ACHN (cell line): ENCODE measurements at regions not wholly inside any gene's neighbourhood (a gene's known extent, or its start where the extent isn't known, plus 50 kb on each side); places are given as distances from the start of the nearest gene placed in this dataset.
"Not testable (repeated sequence)": the region's sequence is repeated elsewhere in the genome, so short reads cannot be mapped to it uniquely, and the experiment has no call there.

Experiments used
- DNase-seq: peaks from one replicate; pipeline ENCODE4 v3.0.0-alpha.2; 2015
- in situ Hi-C: cut with HindIII; loops from 2 replicates; pipeline ENCODE4 v1.10.0; 2017; ENCODE audit warnings: low sequenced_read_pairs, low pct_ligation_motif_present, low pct_unique_long_range_greater_than_20kb

- peak; percentile 17 for DNase-seq
- in situ Hi-C loops: no loop called here
Observed at GRCh38 chr15:30030345-30030744, 52.4 kb upstream of the GOLGA8J start.

DNA sequence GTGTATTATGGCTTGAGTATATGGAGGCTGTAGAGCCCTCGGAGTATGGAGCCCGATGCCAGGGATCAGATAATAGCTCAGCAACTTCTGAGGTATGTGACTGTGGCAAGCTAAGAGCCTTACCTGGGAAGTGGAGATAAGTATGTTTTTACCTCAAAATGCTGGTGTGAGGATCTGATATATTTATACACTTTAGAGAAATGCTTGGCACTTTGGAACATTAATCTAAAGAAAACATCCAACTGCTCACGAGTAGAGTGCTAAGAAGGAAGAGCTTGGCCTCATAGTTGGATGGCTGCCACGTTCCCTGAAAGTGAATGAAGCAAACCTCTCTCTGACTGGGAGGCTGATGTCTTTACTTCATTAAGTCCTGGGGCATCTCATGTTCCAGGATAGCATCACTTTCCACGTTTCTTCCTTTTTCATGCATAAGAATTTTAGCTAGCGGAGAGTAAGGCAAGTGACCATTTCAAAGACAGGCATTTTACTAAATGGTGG, 58.9 kb upstream of the GOLGA8J start:
- in situ Hi-C loops: no loop called here
- no peak for DNase-seq

GRCh38 chr15:30010746-30011145, 72.0 kb upstream of the GOLGA8J start:
- DNase-seq: no peak
- in situ Hi-C loops: no loop called here

DNA sequence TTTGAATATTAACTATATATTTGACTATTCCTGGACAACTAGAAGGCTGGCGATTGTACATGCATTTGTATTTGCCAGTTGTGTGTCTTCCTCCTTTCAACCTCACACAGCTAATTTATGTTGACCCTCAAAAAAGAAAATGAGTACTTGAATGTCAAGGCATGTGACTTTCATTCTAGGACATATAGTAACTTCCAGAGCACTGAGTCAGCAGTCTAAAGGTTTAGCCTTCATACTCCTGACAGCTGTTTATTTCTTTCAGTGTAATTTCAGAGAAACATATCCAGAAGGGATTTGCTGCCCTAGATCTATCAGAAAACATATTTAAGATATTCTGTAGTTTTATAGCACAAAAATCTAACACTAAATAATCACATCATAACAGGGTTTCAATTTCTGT, 74.6 kb upstream of the GOLGA8J start:
- in situ Hi-C loops: no loop called here
- no peak for DNase-seq

DNA sequence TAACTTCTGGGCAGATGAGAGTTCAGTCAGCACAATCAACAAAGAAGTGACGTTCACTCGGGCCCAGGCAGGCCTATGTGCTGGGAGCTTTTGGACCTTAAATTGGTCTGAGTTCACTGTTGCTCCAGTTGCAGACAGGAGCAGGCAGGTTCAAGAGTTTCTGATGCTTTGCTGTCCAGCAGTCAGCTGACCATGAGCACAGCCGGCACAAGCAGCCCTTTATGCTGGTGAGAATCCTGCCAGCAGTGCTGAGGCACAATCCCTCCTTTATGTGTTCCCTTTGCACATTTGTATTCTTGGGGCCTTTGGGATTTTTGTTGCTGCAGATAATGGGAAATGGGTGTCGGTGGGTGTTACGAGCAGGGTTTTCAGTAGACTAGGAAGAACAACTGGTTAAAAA, 81.2 kb upstream of the GOLGA8J start:
- no peak for DNase-seq
- in situ Hi-C loops: no loop called here

DNA sequence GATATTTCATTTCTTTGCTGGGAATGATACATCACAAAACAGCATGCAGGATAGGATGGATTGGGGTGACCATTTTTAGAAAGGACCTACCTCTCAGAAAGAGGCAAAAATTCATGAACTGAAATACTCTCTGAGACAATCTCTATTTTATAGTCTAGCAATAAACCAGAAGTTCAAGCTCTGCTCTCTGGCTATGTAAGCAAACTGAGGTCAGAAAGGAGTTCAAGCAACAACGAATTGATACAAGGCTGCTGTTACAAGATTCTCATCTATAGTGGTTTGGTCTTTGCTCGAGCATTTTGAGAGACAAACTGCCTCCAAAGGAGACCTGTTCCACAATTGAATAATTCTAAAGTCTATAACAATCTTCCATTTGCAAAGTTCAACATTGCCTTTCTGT, 84.7 kb upstream of the GOLGA8J start:
- in situ Hi-C loops: no loop called here
- DNase-seq: no peak

DNA sequence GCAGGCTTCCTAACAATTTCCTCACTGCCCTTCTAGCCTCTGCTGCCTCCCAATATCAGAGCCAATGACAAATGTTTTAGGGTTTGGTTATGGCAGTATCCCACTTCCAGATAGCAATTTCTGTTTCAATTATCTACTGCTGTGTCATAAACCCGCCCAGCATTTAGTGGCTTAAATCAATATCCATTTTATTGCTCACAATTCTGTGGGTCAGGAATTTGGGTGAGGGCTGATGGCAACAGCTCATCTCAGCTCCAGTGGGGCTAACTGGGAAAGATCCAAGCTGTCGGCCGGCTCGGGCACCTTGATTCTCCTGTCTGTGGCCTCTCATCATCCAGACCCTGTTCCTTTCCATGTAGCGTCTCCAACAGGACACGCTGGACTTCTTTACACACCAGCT, 85.3 kb upstream of the GOLGA8J start:
- in situ Hi-C loops: no loop called here

GRCh38 chr15:29994284-29994683, 88.5 kb upstream of the GOLGA8J start:
- in situ Hi-C loops: no loop called here
- no peak for DNase-seq

More for the DNA sequence above, 85.3 kb upstream of the GOLGA8J start:
- no peak for DNase-seq

DNA sequence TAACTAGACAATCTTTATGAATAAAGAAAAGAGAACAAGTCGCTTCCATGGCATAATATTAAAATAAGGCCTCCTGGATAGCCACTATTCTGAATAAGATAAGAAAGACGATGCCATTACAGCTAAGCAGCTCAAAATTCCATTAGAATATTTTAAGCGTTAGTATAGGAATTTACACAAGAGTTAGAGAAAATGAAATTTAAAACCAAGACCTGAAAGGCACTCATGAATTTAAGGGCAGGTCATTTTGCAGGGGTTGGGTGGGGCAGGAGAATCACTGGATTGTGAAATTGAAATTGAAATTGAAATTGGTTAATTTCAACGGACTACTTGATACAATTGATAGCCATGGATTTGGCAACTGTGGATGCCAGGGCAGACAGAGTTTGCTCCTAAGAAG, 91.8 kb upstream of the GOLGA8J start:
- in situ Hi-C loops: no loop called here
- DNase-seq: no peak

DNA sequence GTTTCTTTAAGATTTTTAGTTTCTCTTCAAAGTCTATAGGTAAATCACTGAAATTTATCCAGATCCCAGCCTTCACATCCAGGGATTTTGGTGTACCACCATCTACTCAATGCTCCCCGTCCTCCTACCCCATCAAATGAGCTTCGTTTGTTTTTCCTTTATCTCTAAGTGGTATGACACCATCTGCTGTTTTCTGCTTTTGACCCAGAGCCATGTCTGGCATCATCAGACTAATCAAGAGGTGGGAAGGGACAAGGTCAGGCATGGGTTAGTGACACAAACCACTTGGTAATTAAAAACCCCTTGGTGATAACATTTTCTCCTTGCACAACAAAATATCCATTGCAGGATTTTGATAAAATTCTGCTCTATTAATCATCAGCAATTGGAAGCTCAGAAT, 92.7 kb upstream of the GOLGA8J start:
- DNase-seq: no peak
- in situ Hi-C loops: no loop called here

DNA sequence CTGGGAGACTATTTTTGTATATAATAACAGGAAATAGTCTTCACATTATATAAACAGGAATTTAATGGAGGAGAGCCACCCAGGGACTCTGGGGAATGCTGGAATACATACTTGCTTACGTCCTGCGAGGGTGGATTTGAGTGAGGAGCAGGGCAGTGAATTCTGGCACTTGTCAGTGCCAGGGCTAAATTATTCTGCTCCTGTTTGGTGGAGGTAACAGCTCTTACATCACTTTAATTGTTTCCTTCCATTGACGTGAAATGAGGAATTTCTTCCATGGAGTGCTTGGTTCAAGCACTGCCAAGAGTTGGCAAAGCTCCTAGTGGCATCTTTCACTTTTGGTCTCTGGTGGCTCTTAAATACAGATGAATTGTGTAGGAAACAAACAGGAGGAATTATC, 94.1 kb upstream of the GOLGA8J start:
- in situ Hi-C loops: no loop called here
- DNase-seq: no peak

GRCh38 chr15:29986946-29987345, 95.8 kb upstream of the GOLGA8J start:
- in situ Hi-C loops: no loop called here
- DNase-seq: no peak

GRCh38 chr15:29978411-29979382, 104.1 kb upstream of the GOLGA8J start:
- in situ Hi-C loops: no loop called here
- DNase-seq: no peak

GRCh38 chr15:29974056-29974455, 108.7 kb upstream of the GOLGA8J start:
- in situ Hi-C loops, DNase-seq: not testable (repeated sequence)

GRCh38 chr15:29972051-29972450, 110.7 kb upstream of the GOLGA8J start:
- in situ Hi-C loops: no loop called here
- no peak for DNase-seq

- in situ Hi-C loops: no loop called here
- DNase-seq: no peak
Observed at GRCh38 chr15:29970402-29970695, 112.4 kb upstream of the GOLGA8J start.

DNA sequence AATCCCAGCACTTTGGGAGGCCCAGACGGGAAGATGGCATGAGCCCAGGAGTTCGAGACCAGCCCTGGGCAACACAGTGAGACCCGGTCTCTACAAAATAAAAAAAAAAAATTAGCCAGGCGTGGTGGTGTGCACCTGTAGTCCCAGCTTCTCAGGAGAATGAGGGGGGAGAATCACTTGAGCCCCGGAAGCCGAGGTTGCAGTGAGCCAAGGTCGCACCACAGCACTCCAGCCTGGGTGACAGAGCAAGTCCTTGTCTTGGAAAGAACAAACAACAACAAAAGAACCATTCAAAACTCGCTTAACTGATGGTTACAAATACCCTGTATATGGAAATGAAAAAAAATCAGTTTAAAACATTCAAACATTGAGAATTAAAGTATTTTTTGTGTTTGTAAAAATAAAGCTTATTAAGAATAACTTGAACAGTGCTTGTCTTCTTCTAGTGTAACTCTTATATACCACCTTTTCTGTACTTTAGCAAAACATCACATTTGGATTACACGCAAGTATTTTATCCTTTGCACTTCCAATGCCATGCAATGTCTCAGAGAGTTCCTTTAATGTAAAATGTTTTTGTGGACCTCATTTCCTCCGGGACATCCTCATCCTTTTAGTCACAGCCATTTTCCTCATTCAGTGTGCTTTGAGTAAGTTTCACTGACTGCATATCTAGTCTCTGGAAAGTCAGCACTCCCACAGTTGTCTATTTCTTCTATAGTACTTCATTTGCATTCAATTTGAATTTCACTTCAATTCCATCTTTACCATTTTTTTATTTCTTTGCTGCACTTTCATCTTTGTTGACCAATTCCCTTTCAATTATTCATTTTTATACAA, 113.0 kb upstream of the GOLGA8J start:
- DNase-seq: no peak
- in situ Hi-C loops: no loop called here

GRCh38 chr15:29968895-29969561, 113.7 kb upstream of the GOLGA8J start:
- in situ Hi-C loops: no loop called here
- DNase-seq: no peak
